ENCODE measurements at regions not wholly inside any gene's neighbourhood (a gene's known extent, or its start where the extent isn't known, plus 50 kb on each side); places are given as distances from the start of the nearest gene placed in this dataset.

- no peak overlapping the region for H3K4me3 ChIP-seq (ENCODE audit: low read depth, low read length)
These were observed 221.2 kb downstream of the CLIC5 start for GRCh38 chr6:45794465-45794864.

GRCh38 chr6:45791211-45792168, 224.2 kb downstream of the CLIC5 start:
- TF ChIP-seq CTCF (IDR thresholded peaks at IDR 0.05; ENCODE audit: borderline replicate concordance, insufficient read depth, low read depth, low read length) = no peak
- no peak overlapping the region for H3K4me3 ChIP-seq (ENCODE audit: low read depth, low read length)

More at GRCh38 chr6:45794465-45794864, 221.2 kb downstream of the CLIC5 start:
- no peak for TF ChIP-seq CTCF (IDR thresholded peaks at IDR 0.05; ENCODE audit: borderline replicate concordance, insufficient read depth, low read depth, low read length)

GRCh38 chr6:45789238-45789637, 226.4 kb downstream of the CLIC5 start:
- no peak for TF ChIP-seq CTCF (IDR thresholded peaks at IDR 0.05; ENCODE audit: borderline replicate concordance, insufficient read depth, low read depth, low read length)
- H3K4me3 ChIP-seq (ENCODE audit: low read depth, low read length) = no peak overlapping the region

GRCh38 chr6:45787384-45787783, 228.3 kb downstream of the CLIC5 start:
- TF ChIP-seq CTCF (IDR thresholded peaks at IDR 0.05; ENCODE audit: borderline replicate concordance, insufficient read depth, low read depth, low read length) = no peak
- no peak overlapping the region for H3K4me3 ChIP-seq (ENCODE audit: low read depth, low read length)

GRCh38 chr6:45786355-45786781, 229.3 kb downstream of the CLIC5 start:
- no peak overlapping the region for H3K4me3 ChIP-seq (ENCODE audit: low read depth, low read length)
- TF ChIP-seq CTCF (IDR thresholded peaks at IDR 0.05; ENCODE audit: borderline replicate concordance, insufficient read depth, low read depth, low read length) = no peak

GRCh38 chr6:45784250-45784649, 231.4 kb downstream of the CLIC5 start:
- TF ChIP-seq CTCF (IDR thresholded peaks at IDR 0.05; ENCODE audit: borderline replicate concordance, insufficient read depth, low read depth, low read length) = no peak
- no peak overlapping the region for H3K4me3 ChIP-seq (ENCODE audit: low read depth, low read length)

GRCh38 chr6:45783716-45784115, 231.9 kb downstream of the CLIC5 start:
- no peak for TF ChIP-seq CTCF (IDR thresholded peaks at IDR 0.05; ENCODE audit: borderline replicate concordance, insufficient read depth, low read depth, low read length)
- H3K4me3 ChIP-seq (ENCODE audit: low read depth, low read length) = no peak overlapping the region
